Suppressor macrophage treated with lipopolysaccharide for 1 hour (primary cell): ENCODE measurements at regions not wholly inside any gene's neighbourhood (a gene's known extent, or its start where the extent isn't known, plus 50 kb on each side); places are given as distances from the start of the nearest gene placed in this dataset.
"Not testable (repeated sequence)": the region's sequence is repeated elsewhere in the genome, so short reads cannot be mapped to it uniquely, and the experiment has no call there.

Experiments
- DNase-seq, 3 donors: peaks; one replicate each; pipeline ENCODE4 v3.0.0-alpha.2; 2020 to 2022

GRCh38 chr5:42090162-42090561 lies 165.1 kb downstream of the FBXO4 start:
- no peak for DNase-seq

GRCh38 chr5:42099846-42100245 lies 174.8 kb downstream of the FBXO4 start:
- DNase-seq, result not testable (repeated sequence)

GRCh38 chr5:42108468-42108867 lies 183.4 kb downstream of the FBXO4 start:
- no peak for DNase-seq

GRCh38 chr5:42109006-42109572 lies 184.0 kb downstream of the FBXO4 start:
- no peak for DNase-seq

DNA sequence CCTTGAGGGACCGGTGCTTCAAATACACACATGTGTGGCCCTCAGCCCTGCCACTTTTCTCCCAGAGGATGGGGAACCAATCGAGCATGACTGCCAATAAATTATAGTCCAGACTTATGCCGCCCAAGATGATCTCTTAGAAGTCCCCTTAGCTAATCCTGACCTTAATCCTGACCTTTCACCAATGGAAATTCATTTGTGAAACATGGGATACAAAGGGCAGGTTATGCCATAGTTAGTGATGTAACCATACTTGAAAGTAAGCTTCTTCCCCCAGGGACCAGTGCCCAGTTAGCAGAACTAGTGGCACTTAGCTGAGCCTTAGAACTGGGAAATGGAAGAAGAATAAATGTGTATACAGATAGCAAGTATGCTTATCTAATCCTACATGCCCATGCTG lies 190.6 kb downstream of the FBXO4 start:
- not testable (repeated sequence) for DNase-seq

GRCh38 chr5:42120070-42120469 lies 195.0 kb downstream of the FBXO4 start:
- no peak for DNase-seq

DNA sequence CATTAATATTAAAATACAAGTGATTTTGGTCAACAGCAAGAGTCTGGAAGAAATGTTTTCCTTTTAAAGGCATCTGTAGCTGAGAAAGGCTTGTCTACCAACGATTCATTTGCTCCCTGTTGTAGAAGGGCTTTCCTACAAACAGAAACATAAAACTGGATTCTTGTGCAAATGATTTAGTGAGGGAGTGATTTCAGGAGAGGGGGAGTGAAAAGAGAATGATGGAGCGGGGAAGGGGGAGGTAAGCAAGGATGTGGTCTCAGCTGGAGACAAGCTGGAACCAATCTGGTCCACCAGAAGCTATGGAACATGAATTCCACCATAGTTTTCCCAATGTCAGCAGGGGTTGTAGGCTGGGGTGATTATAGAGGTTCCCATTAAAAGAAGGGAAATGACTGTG lies 196.3 kb downstream of the FBXO4 start:
- DNase-seq, result no peak

GRCh38 chr5:42131081-42131480 lies 206.0 kb downstream of the FBXO4 start:
- DNase-seq, result no peak

DNA sequence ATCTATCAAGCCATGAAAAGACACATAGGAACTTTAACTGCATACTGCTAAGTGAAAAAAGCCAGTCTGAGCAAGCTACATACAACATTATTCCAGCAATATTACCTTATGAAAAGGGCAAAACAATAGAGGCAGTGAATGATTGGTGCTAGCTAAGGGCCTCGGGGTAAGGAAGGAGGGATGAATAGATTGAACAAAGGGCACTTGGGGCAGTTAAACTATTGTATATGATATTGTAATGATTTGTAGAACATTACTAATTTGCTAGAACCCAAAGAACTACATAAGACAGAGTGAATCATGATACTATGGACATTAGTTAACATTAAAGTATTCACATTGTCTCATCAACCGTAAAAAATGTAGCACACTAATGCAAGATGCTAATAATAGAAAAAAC lies 218.3 kb downstream of the FBXO4 start:
- no peak for DNase-seq

- no peak for DNase-seq
These were observed 223.7 kb downstream of the FBXO4 start for GRCh38 chr5:42148813-42149212.

DNA sequence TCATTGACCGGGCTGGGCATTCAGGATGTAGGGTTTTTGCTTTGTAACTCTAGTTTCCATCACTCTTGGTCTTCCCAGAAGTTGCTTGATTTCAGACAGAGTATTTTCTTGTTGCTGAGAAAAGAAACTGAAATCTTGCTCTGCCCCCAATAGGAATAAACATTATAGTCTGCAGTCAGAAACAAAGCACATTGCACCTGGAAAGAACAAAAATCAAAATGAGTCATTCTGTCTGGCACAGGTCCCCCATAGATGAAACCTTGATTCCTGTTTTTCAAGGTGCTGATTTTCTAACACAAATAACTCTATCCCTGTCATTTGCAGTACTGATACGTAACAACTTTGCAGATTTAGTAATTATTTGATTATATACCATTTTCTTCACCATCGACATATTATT lies 232.1 kb downstream of the FBXO4 start:
- DNase-seq, result no peak

GRCh38 chr5:42163083-42163482 lies 238.0 kb downstream of the FBXO4 start:
- no peak for DNase-seq

DNA sequence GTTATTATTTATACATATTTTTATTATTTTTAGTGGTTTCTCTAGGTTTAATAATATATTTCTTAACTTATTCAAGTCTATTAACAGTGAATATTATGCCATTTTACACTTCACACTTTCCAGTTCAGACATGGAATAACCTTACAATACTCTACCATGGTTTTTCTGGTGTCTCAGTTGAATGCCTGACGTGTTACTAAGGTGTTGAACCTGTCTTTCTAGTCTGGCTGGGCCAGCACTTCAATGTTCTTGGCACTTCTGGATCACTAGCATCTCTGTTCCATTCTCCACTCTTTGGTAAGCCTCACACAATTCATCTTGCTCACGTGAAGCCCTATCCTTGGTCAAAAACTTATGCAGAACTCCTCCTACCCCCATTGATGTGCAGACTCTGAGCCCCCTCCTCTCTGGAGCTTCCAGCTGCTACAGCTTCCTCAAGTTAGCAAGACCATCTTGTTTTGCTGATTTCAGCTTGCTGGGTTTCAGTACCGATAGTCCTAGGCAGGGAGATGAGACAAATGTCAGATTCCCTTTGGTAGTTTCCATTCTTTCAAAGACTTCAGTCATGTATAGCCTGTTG lies 243.1 kb downstream of the FBXO4 start:
- no peak for DNase-seq

- DNase-seq, result not testable (repeated sequence)
These were observed 247.1 kb upstream of the GHR start for GRCh38 chr5:42176118-42176517.

DNA sequence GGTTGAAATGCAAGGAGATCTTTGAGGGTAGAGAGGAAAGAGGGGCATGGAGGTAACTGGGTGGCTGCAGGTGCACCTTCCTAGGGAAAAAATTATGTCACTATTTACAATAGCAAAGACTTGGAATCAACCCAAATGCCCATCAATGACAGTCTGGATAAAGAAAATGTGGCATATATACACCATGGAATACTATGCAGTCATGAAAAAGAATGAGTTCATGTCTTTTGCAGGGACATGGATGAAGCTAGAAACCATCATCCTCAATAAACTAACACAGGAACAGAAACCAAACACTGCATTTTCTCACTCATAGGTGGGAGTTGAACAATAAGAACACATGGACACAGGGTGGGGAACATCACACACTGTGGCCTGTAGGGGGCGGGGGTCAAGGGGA lies 243.4 kb upstream of the GHR start:
- not testable (repeated sequence) for DNase-seq

- no peak for DNase-seq
These were observed 206.3 kb upstream of the GHR start for GRCh38 chr5:42216904-42217303.

DNA sequence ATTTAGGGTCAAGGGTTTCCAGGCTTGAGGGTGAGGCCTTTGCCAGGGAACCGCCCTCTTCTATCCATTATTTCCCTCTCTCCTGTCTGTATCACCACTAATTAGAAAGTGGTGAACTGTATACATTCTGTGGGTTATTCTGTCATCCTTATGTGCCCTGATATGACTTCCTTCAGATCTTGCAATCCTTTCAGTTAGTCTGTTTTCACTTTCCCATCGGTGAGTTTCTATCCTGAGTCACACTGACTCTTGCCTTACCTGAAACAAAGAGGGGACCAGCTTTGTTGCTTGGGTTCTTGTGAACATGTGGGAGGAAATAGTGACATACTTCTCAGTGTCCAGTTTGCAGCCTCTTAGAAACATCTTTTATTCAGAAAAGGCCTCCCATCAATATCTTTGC lies 205.4 kb upstream of the GHR start:
- no peak for DNase-seq

GRCh38 chr5:42225009-42225408 lies 198.2 kb upstream of the GHR start:
- no peak for DNase-seq

- no peak for DNase-seq
These were observed 195.0 kb upstream of the GHR start for GRCh38 chr5:42228279-42228678.

DNA sequence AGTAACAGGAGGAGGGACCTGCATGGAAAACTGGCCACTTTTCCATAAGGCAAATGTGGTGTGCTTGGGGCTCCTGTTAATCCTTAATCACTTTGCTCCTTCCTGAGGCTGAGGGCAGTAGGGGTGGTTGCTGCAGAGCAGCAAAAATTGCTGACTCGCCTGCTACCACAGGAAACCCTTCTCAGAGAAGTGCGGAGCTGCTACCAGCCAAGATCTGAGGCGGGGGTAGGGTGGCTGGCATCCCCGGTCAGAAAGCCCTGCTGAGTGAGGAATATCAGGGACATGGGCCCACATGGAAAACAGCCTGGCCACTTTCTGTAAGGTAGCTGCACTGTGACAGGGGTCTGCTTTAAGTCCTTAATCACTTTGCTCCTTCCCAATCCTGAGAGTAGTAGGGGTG lies 192.4 kb upstream of the GHR start:
- no peak for DNase-seq

GRCh38 chr5:42235241-42235640 lies 188.0 kb upstream of the GHR start:
- no peak for DNase-seq

- DNase-seq, result no peak
These were observed 187.4 kb upstream of the GHR start for GRCh38 chr5:42235837-42236236.

DNA sequence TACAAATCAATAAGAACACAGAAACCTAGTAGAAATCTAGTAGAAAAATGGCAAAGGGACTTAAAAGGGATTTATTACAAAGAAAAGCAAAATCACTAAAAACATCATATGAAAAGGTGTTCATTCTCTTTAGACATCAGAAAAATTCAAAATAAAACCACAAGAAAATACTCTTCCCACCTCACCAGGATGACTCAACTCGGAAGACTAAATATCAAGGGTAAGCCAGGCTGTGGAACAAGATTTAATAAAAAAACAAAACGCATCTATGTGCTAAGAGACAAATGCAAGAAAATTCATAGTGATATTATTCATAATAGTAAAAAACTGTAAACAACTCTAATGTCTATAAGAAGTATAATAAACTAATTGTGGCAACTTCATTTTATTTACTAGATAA lies 181.6 kb upstream of the GHR start:
- DNase-seq, result no peak

GRCh38 chr5:42242210-42242609 lies 181.0 kb upstream of the GHR start:
- no peak for DNase-seq

DNA sequence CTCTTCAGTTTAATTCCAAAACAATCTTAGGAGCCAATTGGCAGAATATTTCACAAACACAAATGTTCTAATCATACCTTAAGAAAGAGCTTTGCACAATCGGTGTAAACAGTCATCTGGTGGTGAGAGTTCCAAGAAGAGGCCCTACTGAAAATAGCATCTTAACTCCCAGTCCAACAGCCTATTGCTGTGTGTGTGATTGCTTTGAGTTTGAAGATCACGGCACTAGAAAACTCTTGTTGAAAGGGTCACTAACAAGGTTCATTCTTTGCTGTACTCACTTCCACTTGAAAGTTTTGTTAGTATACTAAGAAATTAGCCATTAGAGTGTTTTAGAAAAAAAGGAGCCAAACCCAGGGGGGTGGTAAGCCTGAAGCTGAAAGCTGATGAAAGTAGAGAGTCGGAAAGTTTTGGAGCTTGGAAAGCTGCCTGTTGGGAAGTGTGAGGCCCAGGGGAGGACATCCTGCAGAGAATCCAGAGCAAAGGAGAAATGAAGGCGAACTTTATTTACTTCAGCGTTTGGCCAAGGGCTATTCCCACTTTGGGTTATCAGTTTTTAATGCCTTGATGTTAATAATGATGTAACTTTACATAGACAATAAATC lies 180.3 kb upstream of the GHR start:
- no peak for DNase-seq
